HG02798 (cell line): ENCODE measurements at regions not wholly inside any gene's neighbourhood (a gene's known extent, or its start where the extent isn't known, plus 50 kb on each side); places are given as distances from the start of the nearest gene placed in this dataset.
"Not testable (repeated sequence)": the region's sequence is repeated elsewhere in the genome, so short reads cannot be mapped to it uniquely, and the experiment has no call there.

Experiments
- ATAC-seq: cut with Tn5 transposase; IDR thresholded peaks from one replicate; pipeline ENCODE4 v1.9.1; 2021; ENCODE audit warnings: mild to moderate bottlenecking; ENCODE audit not compliant: unreplicated experiment, poor library complexity

DNA sequence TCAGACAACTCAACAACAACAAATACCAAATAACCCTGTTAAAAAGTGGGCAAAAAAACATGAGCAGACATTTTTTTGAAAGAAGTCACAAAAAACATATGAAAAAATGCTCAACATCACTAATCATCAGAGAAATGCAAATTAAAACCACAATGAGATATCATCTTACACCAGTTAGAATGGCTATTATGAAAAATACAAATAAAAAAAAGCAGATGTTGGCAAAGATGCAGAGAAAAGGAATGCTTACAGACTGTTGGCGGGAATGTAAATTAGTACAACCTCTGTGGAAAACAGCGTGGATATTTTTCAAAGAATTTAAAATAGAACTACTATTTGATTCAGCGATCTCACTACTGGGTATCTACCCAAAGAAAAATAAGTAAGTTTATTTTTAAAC, 114.0 kb downstream of the SLC38A4 start:
- no peak for ATAC-seq

DNA sequence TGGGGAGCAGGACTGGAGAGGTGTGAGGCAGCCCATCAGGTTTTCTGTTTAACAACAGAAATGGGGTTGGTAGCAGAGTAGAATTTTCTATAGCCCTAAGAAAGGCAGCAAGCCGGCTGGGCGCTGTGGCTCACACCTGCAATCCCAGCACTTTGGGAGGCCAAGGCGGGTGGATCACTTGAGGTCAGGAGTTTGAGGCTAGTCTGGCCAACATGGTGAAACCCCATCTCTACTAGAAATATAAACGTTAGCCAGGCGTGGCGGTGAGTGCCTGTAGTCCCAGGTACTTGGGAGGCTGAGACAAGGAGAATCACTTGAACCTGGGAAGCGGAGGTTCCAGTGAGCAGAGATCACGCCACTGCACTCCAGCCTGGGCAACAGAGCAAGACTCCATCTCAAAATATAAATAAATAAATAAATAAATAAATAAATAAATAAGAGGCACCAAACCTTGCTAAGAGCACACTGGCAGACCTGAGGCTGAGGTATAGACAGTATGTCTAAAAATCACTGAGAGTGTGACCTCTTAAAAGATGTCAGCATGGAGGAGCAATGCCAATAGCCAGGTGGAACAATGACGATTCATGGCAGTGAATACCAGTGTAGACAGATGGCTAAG, 115.6 kb downstream of the SLC38A4 start:
- ATAC-seq, result no peak

DNA sequence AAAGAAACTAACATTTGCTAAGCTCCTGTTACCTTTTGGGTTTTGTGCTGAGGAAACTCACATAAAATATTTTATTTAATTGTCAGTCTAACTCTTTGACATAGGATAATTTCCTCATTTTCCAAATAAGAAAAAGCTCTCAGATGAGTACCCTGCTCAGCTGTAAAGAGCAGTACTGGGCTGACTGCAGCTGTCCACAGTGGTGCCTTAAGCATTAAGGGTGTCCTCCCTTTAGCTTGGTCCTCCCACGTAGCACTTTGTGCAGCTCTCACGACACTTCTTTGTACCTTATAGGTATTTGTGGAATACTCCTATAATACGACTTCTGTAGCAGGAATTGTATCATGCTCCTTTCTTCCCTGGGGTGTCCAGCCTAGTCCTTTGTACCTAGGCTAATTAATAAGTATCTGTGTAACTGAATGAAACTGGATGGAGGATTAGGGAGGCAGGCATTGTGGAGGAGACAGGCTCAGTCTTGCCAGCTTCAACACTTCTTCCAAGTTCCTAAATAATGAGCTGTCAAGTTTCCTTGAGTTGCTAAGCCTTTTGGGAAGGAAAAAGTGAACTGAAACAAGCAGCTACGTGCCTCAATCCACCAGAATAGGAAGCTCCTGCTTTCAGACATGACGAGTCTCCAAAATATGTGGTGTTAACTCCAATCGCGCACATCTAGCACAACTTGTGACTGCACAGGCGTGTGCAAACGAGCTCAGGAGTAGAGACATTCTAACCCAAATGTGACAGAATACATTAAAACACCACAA, 123.0 kb downstream of the SLC38A4 start:
- ATAC-seq, result no peak

DNA sequence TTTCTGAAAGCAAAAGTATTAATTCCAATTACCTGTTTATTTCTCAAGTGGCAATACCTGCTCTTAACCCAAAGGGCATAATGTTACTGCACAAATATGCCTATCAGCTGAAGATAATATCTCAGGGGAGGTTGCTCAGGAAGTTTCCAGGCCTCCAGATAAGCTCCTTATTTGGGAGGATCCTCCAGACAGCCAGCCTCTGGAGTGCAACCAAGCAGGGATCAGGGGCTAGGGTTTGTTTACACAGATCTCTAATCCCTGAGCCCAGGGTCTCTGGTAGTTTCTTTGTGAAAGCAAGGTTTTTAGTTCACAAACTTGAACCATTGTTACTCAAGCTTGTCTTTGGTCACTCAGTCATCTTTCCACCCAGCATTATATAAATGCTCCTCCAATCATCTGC, 124.4 kb downstream of the SLC38A4 start:
- no peak for ATAC-seq

DNA sequence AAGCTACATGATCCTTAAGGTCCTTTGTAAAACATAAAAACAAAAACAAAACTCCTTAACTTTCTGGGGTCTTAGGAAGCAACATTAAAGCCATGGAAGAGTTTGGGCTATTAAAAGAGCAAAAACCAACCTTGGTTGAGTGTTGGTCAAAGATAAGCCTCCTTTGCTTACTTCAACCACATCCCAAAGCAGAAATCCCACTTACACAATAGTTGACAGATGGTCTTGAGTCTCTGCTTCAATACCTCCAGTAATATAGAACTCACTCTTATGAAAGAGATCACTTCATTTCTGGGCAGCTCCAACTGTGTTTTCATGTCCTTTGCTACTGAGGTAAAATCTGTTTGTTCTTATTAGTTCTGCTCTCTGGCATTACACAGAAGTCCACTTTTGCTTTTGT, 125.8 kb downstream of the SLC38A4 start:
- ATAC-seq, result no peak

DNA sequence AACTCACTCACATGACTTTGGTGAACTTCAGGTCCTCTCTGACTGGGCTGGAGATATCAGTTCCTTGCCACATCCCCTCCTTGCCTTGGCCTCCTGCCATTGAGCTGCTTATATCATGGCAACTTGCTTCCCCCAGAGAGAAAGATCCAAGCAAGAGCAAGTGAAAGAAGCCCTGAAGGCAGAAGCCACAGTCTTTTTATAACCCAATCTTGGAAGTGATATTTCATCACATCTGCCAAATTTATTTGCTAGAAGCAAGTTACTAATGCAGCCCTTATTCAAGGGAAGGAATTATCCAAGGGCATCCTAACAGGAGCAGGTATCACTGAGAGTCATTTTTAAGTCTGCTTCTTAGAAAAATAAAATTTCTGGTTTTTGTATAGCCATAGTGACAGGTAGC, 127.8 kb downstream of the SLC38A4 start:
- no peak for ATAC-seq

DNA sequence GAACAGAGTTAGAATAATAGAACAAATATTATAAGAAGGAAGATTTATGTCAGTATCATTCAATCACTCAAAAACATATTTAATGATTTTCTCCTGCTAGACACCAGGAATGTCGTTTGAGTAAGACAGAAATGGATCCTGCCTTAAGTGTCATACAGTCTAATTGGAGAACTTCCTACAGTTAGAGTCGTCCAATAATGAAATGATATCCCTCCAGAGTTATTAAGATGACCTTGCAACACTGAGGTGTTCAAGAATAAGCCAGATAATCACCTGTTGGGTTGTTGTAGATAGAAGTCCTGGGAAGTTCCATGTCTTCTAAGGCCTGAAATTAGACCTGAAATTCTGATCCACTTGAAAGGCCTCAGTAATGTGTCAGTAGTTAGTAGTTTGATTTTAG, 132.3 kb downstream of the SLC38A4 start:
- no peak for ATAC-seq

DNA sequence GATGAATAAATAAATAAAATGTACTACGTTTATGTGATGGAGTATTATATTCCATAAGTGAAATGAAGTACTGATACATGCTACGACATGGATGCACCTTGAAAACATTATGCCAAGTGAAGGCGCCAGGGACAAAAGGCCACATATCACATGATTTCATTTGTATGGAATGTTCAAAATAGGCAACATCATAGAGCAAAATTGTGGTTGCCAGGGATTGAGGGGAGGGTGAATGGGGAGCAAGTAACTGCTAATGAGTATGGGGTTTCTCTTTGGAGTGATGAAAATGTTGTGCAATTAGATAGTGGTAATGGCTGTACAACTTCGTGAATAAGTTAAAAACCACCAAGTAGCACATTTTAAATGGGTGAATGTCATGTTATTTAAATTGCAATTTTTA, 132.8 kb downstream of the SLC38A4 start:
- ATAC-seq, result no peak

DNA sequence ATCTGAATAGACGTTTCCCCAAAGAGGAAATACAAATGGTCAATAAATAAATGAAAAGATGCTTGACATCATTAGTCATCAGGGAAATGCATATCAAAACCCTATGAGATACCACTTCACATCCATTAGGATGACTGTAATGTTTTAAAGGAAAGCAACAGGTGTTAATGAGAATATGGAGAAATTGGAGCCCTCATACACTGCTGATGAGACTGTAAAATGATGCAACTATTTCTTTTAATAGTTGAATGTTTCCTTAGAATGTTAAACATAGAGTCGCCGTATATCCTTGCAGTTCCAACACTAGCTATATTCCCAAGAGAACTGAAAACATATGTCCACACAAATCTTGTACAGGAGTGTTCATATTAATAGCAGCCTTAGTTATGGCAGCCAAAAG, 133.2 kb downstream of the SLC38A4 start:
- ATAC-seq, result no peak

DNA sequence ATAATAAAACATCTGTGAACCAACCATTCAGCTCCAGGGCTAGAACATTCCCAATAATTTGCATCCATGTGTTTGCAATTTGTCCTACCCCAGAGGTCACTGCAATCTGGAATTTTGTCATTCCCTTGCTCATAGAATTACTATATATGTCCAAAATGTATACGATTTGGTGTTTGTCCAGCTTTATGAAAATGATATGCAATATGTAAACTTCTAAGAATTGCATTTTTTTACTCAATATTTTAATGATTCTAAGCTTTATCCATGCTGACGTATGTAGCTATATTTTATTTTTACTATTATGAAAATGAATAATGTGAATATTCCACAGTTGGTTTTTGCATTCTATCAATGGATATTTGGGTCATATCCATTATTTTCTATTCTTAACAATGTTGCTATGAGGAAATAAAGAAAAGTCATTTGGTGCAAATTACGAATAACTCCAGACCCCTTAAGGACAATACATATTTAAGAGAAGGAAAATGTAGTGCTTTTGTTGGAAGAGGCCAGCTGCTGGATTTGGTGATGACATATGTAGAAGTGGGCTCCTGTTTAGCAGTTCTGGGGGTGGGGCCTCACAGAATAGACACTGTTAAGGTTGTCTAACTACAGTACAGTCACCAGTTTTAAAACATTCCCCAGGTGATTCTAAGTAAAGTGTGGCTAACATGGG, 139.4 kb downstream of the SLC38A4 start:
- no peak for ATAC-seq

DNA sequence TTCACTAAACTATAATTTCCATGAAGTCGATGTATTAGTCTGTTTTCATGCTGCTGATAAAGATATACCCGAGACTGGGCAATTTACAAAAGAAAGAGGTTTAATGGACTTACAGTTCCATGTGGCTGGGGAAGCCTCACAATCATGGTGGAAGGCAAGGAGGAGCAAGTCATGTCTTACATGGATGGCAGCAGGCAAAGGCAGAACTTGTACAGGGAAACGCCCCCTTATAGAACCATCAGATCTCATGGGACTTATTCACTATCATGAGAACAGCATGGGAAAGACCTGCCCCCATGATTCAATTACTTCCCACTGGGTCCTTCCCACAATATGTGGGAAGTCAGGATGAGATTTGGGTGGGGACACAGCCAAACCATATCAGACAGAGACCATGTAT, 141.6 kb downstream of the SLC38A4 start:
- ATAC-seq, result not testable (repeated sequence)

DNA sequence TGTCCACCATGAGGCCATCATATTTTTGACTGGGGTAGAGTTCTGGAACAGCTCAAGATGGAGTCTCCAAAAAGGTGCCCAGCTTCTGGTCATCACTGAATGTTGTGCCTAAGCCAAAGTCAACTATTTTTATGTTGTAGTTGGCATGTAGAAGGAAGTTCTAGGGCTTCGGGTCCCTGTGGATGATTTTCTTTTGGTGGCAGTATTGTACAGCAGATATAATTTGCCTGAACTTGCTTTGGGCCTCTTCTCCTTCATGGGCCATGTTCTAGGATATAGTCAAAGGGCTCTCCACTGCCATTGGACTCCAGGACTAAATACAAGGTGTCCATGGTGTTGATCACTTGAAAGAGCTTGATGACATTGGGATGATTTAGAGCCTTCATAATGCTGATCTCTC, 143.6 kb downstream of the SLC38A4 start:
- ATAC-seq, result no peak

DNA sequence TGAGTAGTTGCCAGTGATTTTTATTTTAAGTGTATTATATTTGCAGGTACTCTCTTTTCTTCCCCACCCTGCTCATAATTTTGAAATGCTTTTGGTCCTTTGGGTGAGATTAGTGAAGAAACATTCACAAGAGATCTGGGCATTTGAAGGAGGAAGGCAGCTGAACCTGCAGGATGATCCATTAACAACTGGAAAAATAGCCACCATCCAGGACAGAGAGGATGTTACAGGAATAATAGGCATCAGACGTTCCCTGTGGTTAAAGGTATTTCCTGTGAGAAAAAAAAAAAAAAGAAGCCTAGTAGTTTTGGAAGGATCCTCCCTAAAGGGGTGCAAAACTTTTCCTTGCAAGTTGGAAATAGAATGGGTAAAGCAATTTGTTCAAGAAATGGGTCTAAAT, 145.3 kb downstream of the SLC38A4 start:
- ATAC-seq, result no peak

DNA sequence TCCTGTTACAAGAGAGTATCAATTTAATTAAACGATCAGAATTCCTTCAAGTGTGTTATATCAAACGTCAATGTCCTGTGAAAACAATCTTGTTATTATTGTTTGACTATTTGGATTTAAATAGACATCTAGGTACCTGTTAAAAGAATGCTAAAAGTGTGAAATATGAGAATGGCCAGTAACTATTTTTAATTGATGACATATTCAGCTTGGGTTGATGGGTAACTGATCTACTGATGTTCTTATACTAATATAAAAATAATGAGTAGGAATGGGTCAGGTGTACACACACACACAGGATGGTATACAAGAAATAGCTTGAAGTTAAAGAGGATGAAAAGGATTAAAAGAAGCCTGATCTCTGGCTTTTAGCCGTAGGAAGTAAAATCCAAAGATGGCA, 146.0 kb downstream of the SLC38A4 start:
- ATAC-seq, result no peak

DNA sequence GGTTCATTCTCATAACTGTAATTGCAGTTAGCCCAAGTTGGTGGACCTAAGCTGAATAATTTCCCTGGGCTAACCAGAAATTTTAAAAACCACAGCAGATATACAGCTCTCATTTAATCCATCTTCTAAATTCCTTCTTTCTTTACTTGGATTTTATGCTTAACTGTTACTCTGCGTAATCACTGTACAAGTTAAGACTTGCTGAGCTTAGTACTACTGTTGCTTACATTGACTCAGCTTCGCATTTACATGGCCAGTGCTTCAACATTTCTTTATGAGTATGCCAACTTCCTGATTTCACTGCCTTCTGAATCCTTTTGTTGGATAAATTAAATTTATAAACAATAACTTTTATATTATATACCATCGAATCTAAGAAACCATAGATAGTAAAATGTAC, 147.4 kb downstream of the SLC38A4 start:
- ATAC-seq, result no peak

DNA sequence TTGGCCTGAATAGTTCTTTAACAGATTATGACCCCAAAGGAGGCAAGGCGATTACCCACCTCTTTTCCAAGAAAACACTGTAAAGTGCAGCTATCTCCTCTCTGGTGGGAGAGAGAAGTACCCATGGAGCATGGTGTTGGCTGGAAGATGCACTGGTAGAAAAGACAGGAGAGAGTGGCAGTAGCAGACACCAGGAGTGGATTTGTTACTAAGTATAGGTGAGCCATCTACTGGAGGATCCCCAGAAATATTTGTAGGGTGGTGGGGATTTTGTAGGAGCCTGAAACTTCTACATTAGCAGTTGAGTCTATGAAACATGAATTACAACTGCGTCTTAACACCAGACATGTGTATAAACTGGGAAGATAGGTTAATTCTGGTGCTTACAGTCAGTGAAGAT, 148.0 kb downstream of the SLC38A4 start:
- ATAC-seq, result no peak

DNA sequence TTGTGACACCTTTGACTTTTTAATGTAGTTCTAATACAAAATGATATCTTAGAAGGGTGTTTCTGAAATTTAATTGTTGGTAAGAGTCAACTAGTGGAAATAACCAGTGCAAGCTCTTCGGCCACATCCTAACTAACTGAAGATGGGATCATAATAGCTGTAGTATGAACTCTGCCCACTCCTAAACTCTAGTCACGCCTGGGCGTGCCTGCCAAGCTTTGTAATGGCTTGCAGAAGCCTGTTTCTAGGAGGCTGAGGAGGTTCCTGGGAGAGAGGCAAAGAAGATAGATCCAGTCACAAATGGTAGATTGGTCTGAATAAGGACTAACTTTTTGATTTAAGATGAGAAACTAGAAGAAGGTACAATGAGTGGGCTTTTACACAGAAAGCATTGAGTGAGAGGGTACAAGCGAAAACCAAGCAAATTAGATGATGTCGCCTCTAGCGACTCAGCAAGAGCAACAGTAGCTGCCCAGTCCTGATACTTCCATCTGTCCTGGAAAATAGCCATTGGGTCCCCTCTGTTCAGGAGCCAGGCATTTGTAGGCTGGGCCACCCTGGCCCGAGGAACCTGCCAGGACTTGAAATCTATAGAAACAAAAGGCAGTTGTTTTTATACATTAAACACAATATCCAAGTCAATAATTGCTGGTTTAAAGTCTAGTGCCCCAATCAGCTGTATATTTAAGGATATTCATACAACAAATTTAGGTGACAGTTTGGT, 148.8 kb downstream of the SLC38A4 start:
- no peak for ATAC-seq

DNA sequence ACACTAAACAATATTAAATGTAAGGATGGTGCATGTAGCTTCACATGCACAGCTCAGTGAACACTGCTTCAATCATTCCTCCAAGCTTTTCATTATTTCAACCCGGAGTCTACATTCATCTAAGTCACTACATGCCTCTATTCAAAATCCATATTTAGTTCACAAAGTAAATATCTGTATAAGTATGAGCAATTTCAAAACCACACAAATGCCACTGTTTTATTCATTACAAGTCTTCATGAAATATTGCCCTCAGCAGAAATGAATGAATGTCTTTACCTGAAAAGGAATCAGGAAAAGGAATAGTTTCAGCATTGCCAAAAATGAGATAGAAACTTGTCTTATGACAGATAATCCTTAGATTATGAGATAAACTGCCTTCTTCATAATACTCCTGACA, 149.4 kb downstream of the SLC38A4 start:
- ATAC-seq, result no peak

DNA sequence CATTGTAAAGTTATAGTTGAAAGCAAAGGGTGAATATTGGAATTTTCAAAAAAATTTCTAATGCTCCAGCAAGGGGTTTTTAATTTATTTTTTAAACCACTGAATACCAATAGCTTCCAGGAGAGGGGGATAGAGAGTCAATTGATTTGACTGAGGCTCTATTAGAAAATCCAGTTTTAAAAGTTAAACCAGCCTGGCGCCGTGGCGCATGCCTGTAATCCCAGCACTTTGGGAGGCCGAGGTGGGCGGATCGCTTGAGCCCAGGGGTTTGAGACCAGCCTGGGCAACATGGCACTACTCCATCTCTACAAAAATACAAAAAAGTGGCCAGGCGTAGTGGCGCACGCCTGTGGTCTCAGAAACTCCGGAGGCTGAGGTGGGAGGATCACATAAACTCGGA, 150.1 kb downstream of the SLC38A4 start:
- ATAC-seq, result no peak

DNA sequence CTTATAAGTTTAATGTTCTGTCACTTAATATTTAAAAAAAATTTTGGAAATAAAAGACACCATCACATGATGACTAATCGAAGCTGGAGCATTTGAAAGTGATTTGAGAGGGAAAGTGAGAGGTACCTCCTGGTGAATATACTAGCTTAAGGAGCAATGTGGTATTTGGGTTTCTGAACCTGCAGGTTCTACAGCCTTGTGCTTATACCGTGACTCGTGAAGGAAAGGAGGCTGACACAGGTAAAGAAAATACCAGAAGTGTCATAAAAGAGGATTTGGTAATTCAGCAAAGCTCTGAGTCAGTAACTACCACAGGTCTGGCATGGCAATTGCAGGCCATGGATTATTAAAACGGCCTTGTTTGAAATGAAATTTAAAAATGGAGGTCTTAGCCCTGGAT, 151.0 kb downstream of the SLC38A4 start:
- ATAC-seq, result no peak

DNA sequence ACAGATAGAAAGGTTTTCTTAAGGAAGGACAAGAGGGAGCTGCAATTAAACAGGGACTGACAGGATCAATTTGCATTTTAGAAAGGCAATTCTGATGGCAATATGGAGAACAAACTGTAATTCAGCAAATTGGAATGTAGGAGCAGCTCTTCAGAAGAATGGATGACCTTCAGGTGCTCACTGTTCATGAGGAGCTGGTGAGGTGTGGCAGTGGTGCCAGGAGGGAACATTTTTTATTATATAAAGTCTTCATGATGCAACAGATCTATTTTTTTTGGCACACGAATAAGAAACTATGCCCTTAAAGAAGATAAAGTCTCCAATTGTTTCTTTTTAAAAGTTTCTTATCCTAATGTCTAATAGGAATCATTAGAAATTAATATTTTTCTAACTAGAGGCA, 151.7 kb downstream of the SLC38A4 start:
- no peak for ATAC-seq
